GM12878 (cell line): ENCODE measurements at regions not wholly inside any gene's neighbourhood (a gene's known extent, or its start where the extent isn't known, plus 50 kb on each side); places are given as distances from the start of the nearest gene placed in this dataset.

ENCODE experiments used
- BCL11A ChIP-seq: IDR thresholded peaks from 2 replicates; pipeline ENCODE4 v1.6.1; 2011; ENCODE audit warnings: low read depth, low read length
- BCLAF1 ChIP-seq: fragments of 450-650 bp; IDR thresholded peaks from 2 replicates; pipeline ENCODE4 v1.6.1; 2017; ENCODE audit warnings: antibody characterized with exemption, mild to moderate bottlenecking, moderate library complexity
- ETV6 ChIP-seq, 2 experiments: fragments of 450-650 bp in 1 of 2; IDR thresholded peaks in 1 of 2; conservative IDR thresholded peaks in 1 of 2; 2 replicates each; pipeline ENCODE4 v1.6.1; 2014; ENCODE audit warnings: antibody characterized with exemption in 1 of 2, borderline replicate concordance in 1 of 2, low read depth in 1 of 2, mild to moderate bottlenecking in 1 of 2, moderate library complexity in 1 of 2
- MEF2A ChIP-seq: IDR thresholded peaks from 2 replicates; pipeline ENCODE4 v1.6.1; 2011; ENCODE audit warnings: low read depth, mild to moderate bottlenecking, low read length, moderate library complexity; ENCODE audit not compliant: insufficient read depth
- MEF2B ChIP-seq: fragments of 450-650 bp; IDR thresholded peaks from 2 replicates; pipeline ENCODE4 v1.6.1; 2018; ENCODE audit warnings: mild to moderate bottlenecking, moderate library complexity; ENCODE audit not compliant: partially characterized antibody, poor library complexity, severe bottlenecking
- PAX8 ChIP-seq: fragments of 450-650 bp; IDR thresholded peaks from 2 replicates; pipeline ENCODE4 v1.6.1; 2017; ENCODE audit warnings: mild to moderate bottlenecking, moderate library complexity
- RFX5 ChIP-seq: IDR thresholded peaks from 2 replicates; pipeline ENCODE4 v1.6.1; 2011; ENCODE audit warnings: low read depth, low read length, improper control_type of control experiment
- SKIL ChIP-seq: fragments of 450-650 bp; IDR thresholded peaks from 2 replicates; pipeline ENCODE4 v1.6.1; 2017; ENCODE audit warnings: mild to moderate bottlenecking, low read depth, inconsistent platforms; ENCODE audit not compliant: poor library complexity, severe bottlenecking
- SPI1 ChIP-seq: IDR thresholded peaks from 2 replicates; pipeline ENCODE4 v1.6.1; 2011; ENCODE audit warnings: low read depth, mild to moderate bottlenecking, low read length, moderate library complexity, borderline replicate concordance; ENCODE audit not compliant: insufficient read depth
- YBX1 ChIP-seq: fragments of 450-650 bp; IDR thresholded peaks from 2 replicates; pipeline ENCODE4 v1.6.1; 2016; ENCODE audit warnings: antibody characterized with exemption
- YY1 ChIP-seq: IDR thresholded peaks from 2 replicates; pipeline ENCODE4 v1.6.1; 2011; ENCODE audit warnings: low read depth, mild to moderate bottlenecking, low read length
- ZBED1 ChIP-seq: IDR thresholded peaks from 2 replicates; pipeline ENCODE4 v1.6.1; 2016; ENCODE audit warnings: borderline replicate concordance

DNA sequence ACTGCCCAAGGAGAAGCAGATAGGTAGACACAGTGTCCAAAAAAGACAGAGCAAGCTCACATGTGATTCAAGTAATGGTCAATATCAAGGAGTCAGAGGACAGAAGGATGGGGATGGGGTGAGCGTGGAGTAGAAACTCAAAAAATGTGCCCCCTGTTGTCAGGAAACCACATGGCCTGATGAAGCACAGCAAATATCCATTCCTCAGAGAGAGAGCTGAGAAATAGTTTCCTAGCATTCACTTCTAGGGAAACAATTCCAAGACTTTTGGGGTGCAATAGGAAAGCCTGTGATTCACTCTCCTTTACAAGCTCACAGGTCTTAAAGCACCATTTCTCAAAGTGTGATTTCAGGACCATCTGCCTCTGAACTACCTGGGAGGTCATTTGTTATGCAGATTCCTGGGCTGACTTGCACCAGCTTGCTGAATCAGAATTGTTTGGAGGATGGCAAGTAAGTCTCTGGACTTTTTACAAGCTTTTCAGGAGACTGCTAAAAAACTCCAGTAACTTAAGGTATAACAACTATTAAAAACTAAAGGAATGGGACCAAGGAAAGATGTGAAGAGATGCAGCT, 432.8 kb downstream of the HDGFL1 start (continued):
- TF ChIP-seq BCLAF1 = no peak
- TF ChIP-seq ETV6 (conservative IDR thresholded peaks at IDR 0.05 in 1 of 2, IDR thresholded peaks at IDR 0.05 in 1 of 2; ENCODE audit: borderline replicate concordance in 1 of 2, low read depth in 1 of 2) = no peak
- TF ChIP-seq RFX5 = no peak
- no peak for TF ChIP-seq MEF2A
- TF ChIP-seq BCL11A = no peak
- no peak for TF ChIP-seq YBX1
- TF ChIP-seq SKIL = no peak
- TF ChIP-seq PAX8 = no peak
- TF ChIP-seq SPI1 = no peak
- TF ChIP-seq MEF2B = no peak
- TF ChIP-seq YY1 = no peak
- TF ChIP-seq ZBED1 = no peak
